ENCODE measurements at regions not wholly inside any gene's neighbourhood (a gene's known extent, or its start where the extent isn't known, plus 50 kb on each side); places are given as distances from the start of the nearest gene placed in this dataset.

- H3K4me3 ChIP-seq, result no peak overlapping the region
- no peak for TF ChIP-seq CTCF (IDR thresholded peaks at IDR 0.05)
- DNase-seq (no peak), ATAC-seq (no peak), FAIRE-seq (no peak)
- no peaks in the 10 kb centered on the region for H3K36me3 ChIP-seq
- H3K27me3 ChIP-seq, result no peaks in the 10 kb centered on the region
- H3K4me1 ChIP-seq, result no peaks in the 10 kb centered on the region
- 43 to 81% methylated on average over 1 of the region's 1 CpG for WGBS, 2 donors
- intact Hi-C loops (cut with DNase I), result no loop called here
- H3K27ac ChIP-seq, result no peak overlapping the region
- H3K9me3 ChIP-seq, result no peaks in the 10 kb centered on the region
Measured at GRCh38 chr14:66238969-66239368, 247.2 kb upstream of the CCDC196 start.

GRCh38 chr14:66239589-66239988, 246.6 kb upstream of the CCDC196 start:
- no peak for ATAC-seq
- no peaks in the 10 kb centered on the region for H3K9me3 ChIP-seq
- H3K36me3 ChIP-seq, result no peaks in the 10 kb centered on the region
- H3K27me3 ChIP-seq, result no peaks in the 10 kb centered on the region
- H3K4me3 ChIP-seq, result no peak overlapping the region
- DNase-seq, result no peak
- intact Hi-C loops (cut with DNase I), result no loop called here
- no peaks in the 10 kb centered on the region for H3K4me1 ChIP-seq
- 71 to 84% methylated on average over 4 of the region's 4 CpGs for WGBS, 2 donors
- FAIRE-seq, result no peak
- H3K27ac ChIP-seq, result no peak overlapping the region
- no peak for TF ChIP-seq CTCF (IDR thresholded peaks at IDR 0.05)

GRCh38 chr14:66240105-66240504, 246.1 kb upstream of the CCDC196 start:
- TF ChIP-seq CTCF (IDR thresholded peaks at IDR 0.05), result no peak
- no peaks in the 10 kb centered on the region for H3K36me3 ChIP-seq
- intact Hi-C loops (cut with DNase I), result no loop called here
- H3K4me1 ChIP-seq, result no peaks in the 10 kb centered on the region
- ATAC-seq, result no peak
- H3K9me3 ChIP-seq, result no peaks in the 10 kb centered on the region
- DNase-seq, result no peak
- FAIRE-seq, result no peak
- H3K27me3 ChIP-seq, result no peaks in the 10 kb centered on the region
- no peak overlapping the region for H3K4me3 ChIP-seq
- H3K27ac ChIP-seq, result no peak overlapping the region

GRCh38 chr14:66242001-66242400, 244.2 kb upstream of the CCDC196 start:
- no peak overlapping the region for H3K27ac ChIP-seq
- ATAC-seq (no peak), DNase-seq (no peak), FAIRE-seq (no peak)
- intact Hi-C loops (cut with DNase I), result no loop called here
- H3K4me3 ChIP-seq, result no peak overlapping the region
- TF ChIP-seq CTCF (IDR thresholded peaks at IDR 0.05), result no peak
- no peaks in the 10 kb centered on the region for H3K36me3 ChIP-seq
- no peaks in the 10 kb centered on the region for H3K27me3 ChIP-seq
- H3K9me3 ChIP-seq, result no peaks in the 10 kb centered on the region
- 79 to 100% methylated on average over 1 of the region's 1 CpG for WGBS, 2 donors
- H3K4me1 ChIP-seq, result no peaks in the 10 kb centered on the region

GRCh38 chr14:66244834-66245233, 241.3 kb upstream of the CCDC196 start:
- WGBS, 2 donors, result 88 to 92% methylated on average over 5 of the region's 5 CpGs
- intact Hi-C loops (cut with DNase I), result no loop called here
- Histone ChIP-seq H3K4me3 (no peak overlapping the region), H3K4me1 (no peaks in the 10 kb centered on the region), H3K9me3 (no peaks in the 10 kb centered on the region), H3K36me3 (no peaks in the 10 kb centered on the region), H3K27me3 (no peaks in the 10 kb centered on the region), H3K27ac (no peak overlapping the region)
- DNase-seq (no peak), FAIRE-seq (no peak), ATAC-seq (no peak)
- no peak for TF ChIP-seq CTCF (IDR thresholded peaks at IDR 0.05)

All from pancreas (tissue), 10 donors.